Breast epithelium (tissue), 3 donors: ENCODE measurements at regions not wholly inside any gene's neighbourhood (a gene's known extent, or its start where the extent isn't known, plus 50 kb on each side); places are given as distances from the start of the nearest gene placed in this dataset.

Experiments
- POLR2A ChIP-seq: fragments of 450-650 bp; IDR thresholded peaks from one replicate; pipeline ENCODE4 v1.6.1; 2016; ENCODE audit warnings: antibody characterized with exemption, mild to moderate bottlenecking, moderate library complexity
- POLR2AphosphoS5 ChIP-seq, 3 donors: sonication (generic); formaldehyde crosslinking; IDR thresholded peaks; one replicate each; pipeline ENCODE4 v1.6.1; 2017; ENCODE audit warnings: antibody characterized with exemption in 3 of 3
- TF ChIP-seq, protein P1 (sequence below), 3 donors: fragments of 450-650 bp; IDR thresholded peaks; one replicate each; pipeline ENCODE4 v1.5.1; 2016 to 2017; ENCODE audit warnings: antibody characterized with exemption in 3 of 3, mild to moderate bottlenecking in 3 of 3, moderate library complexity in 3 of 3

DNA sequence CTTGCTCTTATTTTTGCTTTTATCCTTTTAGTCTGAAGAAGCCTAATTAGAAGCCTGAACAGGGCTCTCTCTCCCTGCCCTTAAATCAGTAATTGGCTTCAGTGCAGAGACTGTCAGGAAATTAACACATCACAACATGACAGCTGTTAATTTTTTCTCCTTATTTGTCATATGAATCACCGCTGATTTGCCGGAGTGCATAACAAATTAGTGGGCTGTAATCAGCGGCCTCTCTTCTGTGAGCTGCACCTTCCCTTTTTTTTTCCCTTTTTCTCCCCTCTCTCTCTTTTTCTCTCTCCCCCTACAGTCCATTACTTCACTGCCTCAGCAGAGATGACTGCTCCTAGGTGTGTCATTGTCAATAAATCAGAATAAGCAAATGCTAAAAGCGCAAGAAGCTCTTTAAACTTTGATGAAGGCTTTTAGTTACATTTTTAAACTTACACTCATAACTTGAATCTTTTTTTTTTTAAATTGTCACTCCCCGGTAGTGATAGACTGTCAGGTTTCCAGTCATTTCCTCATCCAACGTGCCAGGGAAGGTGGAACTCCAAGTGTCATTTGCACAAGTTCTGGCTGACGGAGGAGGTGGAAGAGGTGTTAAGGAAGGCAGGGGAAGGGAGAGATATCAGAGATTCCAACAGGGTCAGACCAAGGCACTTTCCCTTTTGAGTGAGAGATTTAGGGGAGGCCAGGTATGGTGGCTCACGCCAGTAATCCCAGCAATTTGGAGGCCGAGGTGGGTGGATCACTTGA is 197.1 kb upstream of the TSHZ3 start:
- TF ChIP-seq, protein P1, sequence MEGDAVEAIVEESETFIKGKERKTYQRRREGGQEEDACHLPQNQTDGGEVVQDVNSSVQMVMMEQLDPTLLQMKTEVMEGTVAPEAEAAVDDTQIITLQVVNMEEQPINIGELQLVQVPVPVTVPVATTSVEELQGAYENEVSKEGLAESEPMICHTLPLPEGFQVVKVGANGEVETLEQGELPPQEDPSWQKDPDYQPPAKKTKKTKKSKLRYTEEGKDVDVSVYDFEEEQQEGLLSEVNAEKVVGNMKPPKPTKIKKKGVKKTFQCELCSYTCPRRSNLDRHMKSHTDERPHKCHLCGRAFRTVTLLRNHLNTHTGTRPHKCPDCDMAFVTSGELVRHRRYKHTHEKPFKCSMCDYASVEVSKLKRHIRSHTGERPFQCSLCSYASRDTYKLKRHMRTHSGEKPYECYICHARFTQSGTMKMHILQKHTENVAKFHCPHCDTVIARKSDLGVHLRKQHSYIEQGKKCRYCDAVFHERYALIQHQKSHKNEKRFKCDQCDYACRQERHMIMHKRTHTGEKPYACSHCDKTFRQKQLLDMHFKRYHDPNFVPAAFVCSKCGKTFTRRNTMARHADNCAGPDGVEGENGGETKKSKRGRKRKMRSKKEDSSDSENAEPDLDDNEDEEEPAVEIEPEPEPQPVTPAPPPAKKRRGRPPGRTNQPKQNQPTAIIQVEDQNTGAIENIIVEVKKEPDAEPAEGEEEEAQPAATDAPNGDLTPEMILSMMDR (IDR thresholded peaks at IDR 0.05), result no peak
- TF ChIP-seq POLR2AphosphoS5 (IDR thresholded peaks at IDR 0.05), result no peak
- TF ChIP-seq POLR2A, result no peak
